Fibroblast of lung (primary cell): ENCODE measurements at regions not wholly inside any gene's neighbourhood (a gene's known extent, or its start where the extent isn't known, plus 50 kb on each side); places are given as distances from the start of the nearest gene placed in this dataset.

Source experiments
- EZH2 ChIP-seq: IDR thresholded peaks from 2 replicates; pipeline ENCODE4 v1.5.1; 2012; ENCODE audit warnings: low read length, control low read depth, mild to moderate bottlenecking; ENCODE audit errors: missing control alignments
- TF ChIP-seq, protein P1 (sequence below), 2 donors: IDR thresholded peaks in 1 of 2; conservative IDR thresholded peaks in 1 of 2; 1 replicate in 1 of 2; 2 replicates in 1 of 2; pipeline ENCODE4 v1.5.1; 2011 to 2012; ENCODE audit warnings: low read length in 2 of 2, control low read depth in 1 of 2, inconsistent platforms in 1 of 2, low read depth in 1 of 2, mild to moderate bottlenecking in 1 of 2

GRCh38 chr3:25184641-25185250 lies 243.3 kb upstream of the RARB start:
- TF ChIP-seq, protein P1, sequence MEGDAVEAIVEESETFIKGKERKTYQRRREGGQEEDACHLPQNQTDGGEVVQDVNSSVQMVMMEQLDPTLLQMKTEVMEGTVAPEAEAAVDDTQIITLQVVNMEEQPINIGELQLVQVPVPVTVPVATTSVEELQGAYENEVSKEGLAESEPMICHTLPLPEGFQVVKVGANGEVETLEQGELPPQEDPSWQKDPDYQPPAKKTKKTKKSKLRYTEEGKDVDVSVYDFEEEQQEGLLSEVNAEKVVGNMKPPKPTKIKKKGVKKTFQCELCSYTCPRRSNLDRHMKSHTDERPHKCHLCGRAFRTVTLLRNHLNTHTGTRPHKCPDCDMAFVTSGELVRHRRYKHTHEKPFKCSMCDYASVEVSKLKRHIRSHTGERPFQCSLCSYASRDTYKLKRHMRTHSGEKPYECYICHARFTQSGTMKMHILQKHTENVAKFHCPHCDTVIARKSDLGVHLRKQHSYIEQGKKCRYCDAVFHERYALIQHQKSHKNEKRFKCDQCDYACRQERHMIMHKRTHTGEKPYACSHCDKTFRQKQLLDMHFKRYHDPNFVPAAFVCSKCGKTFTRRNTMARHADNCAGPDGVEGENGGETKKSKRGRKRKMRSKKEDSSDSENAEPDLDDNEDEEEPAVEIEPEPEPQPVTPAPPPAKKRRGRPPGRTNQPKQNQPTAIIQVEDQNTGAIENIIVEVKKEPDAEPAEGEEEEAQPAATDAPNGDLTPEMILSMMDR (conservative IDR thresholded peaks at IDR 0.05 in 1 of 2, IDR thresholded peaks at IDR 0.05 in 1 of 2; ENCODE audit: low read depth in 1 of 2, low read length in 2 of 2) = no peak
- no peak for TF ChIP-seq EZH2
